ENCODE measurements at regions not wholly inside any gene's neighbourhood (a gene's known extent, or its start where the extent isn't known, plus 50 kb on each side); places are given as distances from the start of the nearest gene placed in this dataset.

DNA sequence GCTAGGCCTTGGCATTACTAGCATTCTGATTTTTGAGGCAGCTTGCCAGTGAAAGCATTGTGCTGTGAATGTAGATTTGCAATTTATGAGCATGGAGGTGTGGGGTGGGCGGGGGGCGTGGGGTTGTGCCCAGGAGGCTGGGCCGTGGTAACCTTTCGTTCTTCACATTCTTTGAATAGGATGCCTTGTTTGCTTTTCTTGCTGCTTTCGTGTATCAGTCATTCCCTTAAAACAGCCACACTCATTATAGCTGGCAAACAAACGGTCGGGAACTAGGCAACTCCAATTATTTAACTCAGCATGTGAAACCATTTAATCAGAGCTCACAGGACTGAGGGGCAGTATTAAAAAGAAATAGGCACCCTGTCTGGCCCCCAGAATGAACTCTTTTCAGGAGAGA, 115.9 kb upstream of the PELI2 start:
- Histone ChIP-seq H3K4me3 (no peak overlapping the region), H3K4me1 (no peaks in the 10 kb centered on the region), H3K27me3 (no peaks in the 10 kb centered on the region), H3K9me3 (no peaks in the 10 kb centered on the region), H3K27ac (no peak overlapping the region), H3K36me3 (no peaks in the 10 kb centered on the region)
- intact Hi-C loops (cut with DNase I), result no loop called here
- WGBS (ENCODE audit: insufficient coverage, low coverage, low lambda C conversion rate, missing lambda C conversion rate), result 53% methylated on average over 6 of the region's 7 CpGs
- DNase-seq (no peak), ATAC-seq (no peak)
- TF ChIP-seq, protein P1, sequence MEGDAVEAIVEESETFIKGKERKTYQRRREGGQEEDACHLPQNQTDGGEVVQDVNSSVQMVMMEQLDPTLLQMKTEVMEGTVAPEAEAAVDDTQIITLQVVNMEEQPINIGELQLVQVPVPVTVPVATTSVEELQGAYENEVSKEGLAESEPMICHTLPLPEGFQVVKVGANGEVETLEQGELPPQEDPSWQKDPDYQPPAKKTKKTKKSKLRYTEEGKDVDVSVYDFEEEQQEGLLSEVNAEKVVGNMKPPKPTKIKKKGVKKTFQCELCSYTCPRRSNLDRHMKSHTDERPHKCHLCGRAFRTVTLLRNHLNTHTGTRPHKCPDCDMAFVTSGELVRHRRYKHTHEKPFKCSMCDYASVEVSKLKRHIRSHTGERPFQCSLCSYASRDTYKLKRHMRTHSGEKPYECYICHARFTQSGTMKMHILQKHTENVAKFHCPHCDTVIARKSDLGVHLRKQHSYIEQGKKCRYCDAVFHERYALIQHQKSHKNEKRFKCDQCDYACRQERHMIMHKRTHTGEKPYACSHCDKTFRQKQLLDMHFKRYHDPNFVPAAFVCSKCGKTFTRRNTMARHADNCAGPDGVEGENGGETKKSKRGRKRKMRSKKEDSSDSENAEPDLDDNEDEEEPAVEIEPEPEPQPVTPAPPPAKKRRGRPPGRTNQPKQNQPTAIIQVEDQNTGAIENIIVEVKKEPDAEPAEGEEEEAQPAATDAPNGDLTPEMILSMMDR (IDR thresholded peaks at IDR 0.05), result no peak

DNA sequence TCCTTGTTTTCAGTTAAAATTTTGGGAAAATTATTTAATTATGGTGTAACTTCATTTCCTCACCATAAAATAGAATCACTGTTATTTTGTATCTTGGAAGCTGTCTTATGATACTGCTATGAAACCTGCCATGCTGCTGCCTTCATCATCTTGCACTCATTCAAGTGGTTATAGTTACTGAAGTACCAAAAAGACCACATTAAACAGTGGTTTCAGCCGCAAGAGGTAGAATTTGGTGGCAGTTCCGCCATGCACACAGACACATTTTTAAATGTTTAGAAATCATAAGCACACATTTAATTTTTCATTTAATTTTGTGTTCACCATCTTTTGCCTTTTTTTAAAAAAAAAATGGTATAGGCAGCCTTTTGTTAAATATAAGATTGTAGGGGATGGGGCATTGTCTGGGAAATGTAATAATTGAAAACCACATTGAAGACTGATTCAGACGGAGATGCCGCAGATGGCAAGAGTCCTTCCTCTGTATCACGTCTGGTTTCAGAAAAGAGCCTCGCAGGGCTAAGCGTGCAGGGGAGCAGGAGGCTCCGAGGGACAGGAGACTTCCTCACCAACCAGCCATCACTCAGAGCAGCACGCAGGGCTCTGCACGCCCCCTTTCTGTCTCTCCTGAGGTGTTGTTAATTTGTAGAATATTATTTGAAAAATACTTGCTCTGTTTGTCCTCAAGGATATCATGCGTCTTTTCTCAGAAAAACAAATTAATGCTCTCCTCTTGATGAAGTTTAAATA, 115.2 kb upstream of the PELI2 start:
- intact Hi-C loops (cut with DNase I), result no loop called here
- WGBS (ENCODE audit: insufficient coverage, low coverage, low lambda C conversion rate, missing lambda C conversion rate), result 57% methylated on average over 11 of the region's 11 CpGs
- H3K27ac ChIP-seq, result no peak overlapping the region
- DNase-seq (no peak), ATAC-seq (no peak)
- no peak overlapping the region for H3K4me3 ChIP-seq
- TF ChIP-seq, protein P1 (IDR thresholded peaks at IDR 0.05), result no peak
- no peak for TF ChIP-seq POLR2A (IDR thresholded peaks at IDR 0.05)
- H3K4me1 ChIP-seq, result no peaks in the 10 kb centered on the region
- no peaks in the 10 kb centered on the region for H3K9me3 ChIP-seq
- H3K27me3 ChIP-seq, result no peaks in the 10 kb centered on the region
- H3K36me3 ChIP-seq, result no peaks in the 10 kb centered on the region

DNA sequence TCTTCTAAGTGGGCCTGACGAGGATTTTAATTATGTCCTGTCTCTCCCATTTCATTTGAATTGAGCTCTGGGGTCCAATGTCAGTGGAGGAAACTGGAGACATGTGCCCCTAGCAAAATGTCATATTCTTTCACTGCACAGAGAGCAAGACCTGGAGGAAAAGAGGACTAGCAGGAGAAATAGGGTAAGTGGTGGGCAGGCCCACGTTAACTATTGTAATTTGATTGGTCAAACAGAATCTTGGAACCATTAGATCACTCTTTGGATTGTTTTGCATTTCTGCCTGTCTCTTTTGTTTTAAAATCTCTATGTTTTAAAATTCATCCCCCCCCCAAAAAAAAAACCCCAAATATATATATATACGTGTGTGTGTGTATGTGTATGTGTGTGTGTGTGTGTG, 113.9 kb upstream of the PELI2 start:
- intact Hi-C loops (cut with DNase I), result no loop called here
- TF ChIP-seq, protein P1 (IDR thresholded peaks at IDR 0.05), result no peak
- TF ChIP-seq POLR2A (IDR thresholded peaks at IDR 0.05), result no peak
- Histone ChIP-seq H3K36me3 (no peaks in the 10 kb centered on the region), H3K4me3 (no peak overlapping the region), H3K27me3 (no peaks in the 10 kb centered on the region), H3K4me1 (no peaks in the 10 kb centered on the region), H3K27ac (no peak overlapping the region), H3K9me3 (no peaks in the 10 kb centered on the region)
- DNase-seq (no peak), ATAC-seq (no peak)
- 37% methylated on average over 3 of the region's 3 CpGs for WGBS (ENCODE audit: insufficient coverage, low coverage, low lambda C conversion rate, missing lambda C conversion rate)

DNA sequence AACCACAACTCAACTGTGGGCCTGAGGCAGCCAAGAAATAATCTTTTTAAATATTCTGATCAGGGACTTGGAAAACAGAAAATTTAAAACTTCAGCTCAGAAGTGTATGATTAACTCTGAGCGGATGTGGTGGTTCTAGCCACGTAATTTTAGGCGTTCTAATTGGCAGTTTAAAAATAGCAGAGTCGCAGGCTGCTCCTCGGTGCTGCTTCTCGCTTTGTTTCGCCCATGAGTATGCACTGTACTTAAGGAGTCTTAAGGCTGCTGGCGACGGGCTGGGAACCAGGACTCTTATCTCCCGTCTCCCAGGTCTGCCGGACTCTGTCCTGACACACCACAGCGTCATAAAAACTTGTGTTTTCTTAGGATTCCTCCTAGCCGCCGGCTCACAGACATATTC, 113.4 kb upstream of the PELI2 start:
- no peaks in the 10 kb centered on the region for H3K4me1 ChIP-seq
- ATAC-seq (peak in 3 of 4 donors; percentile 23 to 37 (median 33)), DNase-seq (no peak)
- intact Hi-C loops (cut with DNase I), result no loop called here
- H3K9me3 ChIP-seq, result no peaks in the 10 kb centered on the region
- no peak overlapping the region for H3K4me3 ChIP-seq
- H3K27me3 ChIP-seq, result no peaks in the 10 kb centered on the region
- TF ChIP-seq, protein P1 (IDR thresholded peaks at IDR 0.05), result no peak
- no peak for TF ChIP-seq POLR2A (IDR thresholded peaks at IDR 0.05)
- H3K27ac ChIP-seq, result no peak overlapping the region
- no peaks in the 10 kb centered on the region for H3K36me3 ChIP-seq
- WGBS (ENCODE audit: insufficient coverage, low coverage, low lambda C conversion rate, missing lambda C conversion rate), result 19% methylated on average over 14 of the region's 14 CpGs
